Right hindlimb (tissue), 1 donor: ENCODE measurements at regions not wholly inside any gene's neighbourhood (a gene's known extent, or its start where the extent isn't known, plus 50 kb on each side); places are given as distances from the start of the nearest gene placed in this dataset.
"Not testable (repeated sequence)": the region's sequence is repeated elsewhere in the genome, so short reads cannot be mapped to it uniquely, and the experiment has no call there.

ENCODE experiments used
- DNase-seq: peaks from one replicate; pipeline ENCODE4 v3.0.0-alpha.2; 2018

DNA sequence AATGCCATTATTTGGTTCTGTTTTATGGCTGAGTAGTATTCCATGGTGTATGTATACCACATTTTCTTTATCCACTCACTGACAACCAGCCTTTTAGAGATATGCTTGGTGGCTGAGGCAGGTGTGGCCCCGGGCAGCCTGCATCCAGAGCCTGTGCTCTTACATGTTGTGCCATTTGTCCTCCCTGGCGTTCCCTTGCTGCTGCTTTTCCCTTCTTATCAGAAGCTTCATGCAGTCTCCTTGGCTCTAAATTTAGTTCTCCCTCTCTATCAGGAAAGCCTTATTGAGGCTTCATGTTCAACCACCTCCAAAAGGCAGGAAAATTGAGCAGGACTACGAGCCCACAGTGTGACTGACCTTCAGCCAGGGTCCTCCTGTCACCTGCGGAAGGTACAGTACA, 131.7 kb upstream of the ITGA6 start:
- DNase-seq = no peak

DNA sequence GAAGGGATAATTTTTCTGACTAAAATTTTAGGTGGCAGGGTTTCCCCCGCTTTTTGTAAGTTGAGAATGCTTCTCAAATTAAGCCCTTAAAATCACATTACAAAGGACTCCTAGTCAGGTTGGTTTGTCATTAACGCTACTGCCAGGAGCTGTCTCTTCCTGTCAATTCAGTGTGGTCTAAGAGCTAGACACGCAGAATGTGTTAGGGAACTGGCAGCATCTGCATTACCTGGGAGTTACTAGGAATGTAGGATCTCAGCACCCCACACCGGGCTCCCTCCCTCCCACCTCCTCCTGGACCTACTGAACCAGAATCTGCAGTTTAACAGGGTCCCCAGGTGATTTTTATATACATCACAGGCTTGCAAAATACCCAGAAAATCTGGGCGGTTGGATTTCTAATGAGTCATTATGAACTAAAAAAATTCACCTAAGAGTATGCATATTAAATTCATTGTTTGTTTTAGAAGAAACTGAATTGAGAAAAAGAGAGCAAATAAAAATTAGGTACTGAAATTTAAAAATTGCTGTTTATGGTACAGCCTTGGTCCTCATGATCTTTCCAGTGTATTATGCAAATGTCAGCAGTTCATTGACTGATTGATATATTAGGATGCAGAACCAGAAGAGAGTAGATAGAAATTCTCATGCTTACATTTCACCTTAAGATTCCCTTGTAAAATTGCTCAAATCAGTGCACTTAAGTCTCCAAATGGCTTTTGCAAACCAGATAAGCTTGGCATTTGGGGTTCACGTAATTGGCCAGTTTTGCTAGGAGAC, 130.9 kb upstream of the ITGA6 start:
- DNase-seq = no peak

DNA sequence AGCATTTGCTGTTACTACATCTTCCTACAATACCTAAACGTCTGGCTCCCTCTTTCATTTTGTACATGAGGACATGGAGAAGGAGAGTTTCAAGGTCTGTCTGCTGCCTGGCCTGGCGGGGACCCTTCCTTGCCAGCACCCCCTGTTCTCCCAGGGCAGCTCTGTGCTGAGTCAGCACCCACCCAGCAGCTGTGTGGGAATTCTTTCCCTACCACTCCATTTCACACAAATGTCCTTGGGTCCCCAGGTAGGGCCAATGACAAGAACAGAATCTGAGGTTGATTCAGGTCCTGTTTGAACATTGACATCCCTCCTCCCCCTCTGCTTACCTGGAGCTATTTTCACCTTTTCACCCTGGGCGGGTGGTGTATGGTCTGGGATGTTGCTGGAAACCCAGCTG, 129.9 kb upstream of the ITGA6 start:
- no peak for DNase-seq

DNA sequence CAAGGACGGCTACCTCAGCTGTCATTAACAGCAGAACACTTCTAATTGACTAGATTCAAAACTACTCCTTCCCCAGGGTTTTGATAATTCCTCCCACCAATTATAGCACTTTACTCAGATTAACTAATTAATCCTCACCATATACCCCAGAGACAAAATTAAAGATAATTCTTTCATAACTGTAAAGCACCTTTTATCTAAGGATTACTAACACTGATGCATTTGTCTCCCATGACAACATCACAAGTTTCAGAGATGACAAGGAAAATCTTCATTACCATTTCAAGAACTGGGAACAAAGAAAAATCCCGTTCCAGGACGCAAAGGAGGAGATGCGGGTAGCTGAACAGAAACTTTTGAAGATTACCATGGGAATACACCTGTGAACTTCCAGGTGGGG, 129.4 kb upstream of the ITGA6 start:
- DNase-seq = no peak

DNA sequence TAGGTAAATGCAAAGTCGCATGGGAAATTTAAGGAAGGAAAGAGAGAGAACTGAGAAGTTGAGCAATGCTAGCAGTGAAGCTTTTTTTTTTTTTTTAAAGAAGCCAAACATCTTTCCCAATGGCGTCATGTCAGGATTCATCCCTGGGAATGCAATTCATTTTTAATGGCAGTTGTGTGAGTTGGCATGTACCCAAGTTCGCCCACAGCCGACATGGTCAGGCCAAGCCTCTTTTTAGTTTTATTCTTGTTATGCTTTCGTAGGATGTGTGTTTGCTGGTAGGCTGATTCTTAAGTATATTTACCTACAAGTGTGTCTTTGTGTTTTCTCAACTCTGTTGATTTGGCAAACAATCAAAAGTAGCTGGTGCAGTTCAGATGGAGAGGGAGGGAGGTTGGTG, 127.6 kb upstream of the ITGA6 start:
- peak; percentile 60 for DNase-seq

DNA sequence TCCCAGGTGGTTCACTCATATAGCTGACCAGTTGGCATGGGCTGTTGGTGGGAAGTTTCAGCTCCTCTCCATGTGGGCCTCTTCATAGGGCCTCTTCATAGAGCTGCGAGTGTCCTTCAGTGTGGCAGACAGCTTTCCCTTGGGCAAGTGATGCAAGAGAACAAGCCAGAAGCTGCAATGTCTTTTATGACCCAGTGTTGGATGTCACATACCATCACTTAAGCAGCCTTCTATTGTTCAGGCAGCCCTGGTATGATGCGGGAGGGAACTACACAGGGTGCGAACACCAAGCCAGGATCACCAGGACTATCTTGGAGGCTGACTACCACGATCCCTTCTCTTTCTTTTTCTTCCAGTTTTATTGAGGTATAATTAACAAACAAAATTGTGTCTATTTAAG, 126.5 kb upstream of the ITGA6 start:
- DNase-seq = no peak

DNA sequence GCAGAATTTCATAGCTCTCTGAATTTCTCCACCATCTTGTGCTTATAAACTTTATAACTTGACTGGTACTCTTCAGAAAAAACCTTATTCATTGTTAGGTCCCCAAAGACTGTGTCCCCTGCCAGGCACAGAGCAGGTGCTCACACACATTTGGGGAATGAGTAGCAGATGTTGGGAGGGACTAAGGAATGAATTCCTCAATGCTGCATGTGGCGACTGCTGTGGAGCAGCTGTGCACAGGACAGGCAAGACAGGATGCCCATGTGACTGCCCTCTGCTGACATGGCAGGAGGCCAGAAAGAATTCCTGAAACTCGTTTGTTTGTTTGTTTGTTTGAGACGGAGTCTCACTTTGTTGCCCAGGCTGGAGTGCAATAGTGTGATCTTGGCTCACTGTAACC, 122.3 kb upstream of the ITGA6 start:
- DNase-seq = peak; percentile 44

DNA sequence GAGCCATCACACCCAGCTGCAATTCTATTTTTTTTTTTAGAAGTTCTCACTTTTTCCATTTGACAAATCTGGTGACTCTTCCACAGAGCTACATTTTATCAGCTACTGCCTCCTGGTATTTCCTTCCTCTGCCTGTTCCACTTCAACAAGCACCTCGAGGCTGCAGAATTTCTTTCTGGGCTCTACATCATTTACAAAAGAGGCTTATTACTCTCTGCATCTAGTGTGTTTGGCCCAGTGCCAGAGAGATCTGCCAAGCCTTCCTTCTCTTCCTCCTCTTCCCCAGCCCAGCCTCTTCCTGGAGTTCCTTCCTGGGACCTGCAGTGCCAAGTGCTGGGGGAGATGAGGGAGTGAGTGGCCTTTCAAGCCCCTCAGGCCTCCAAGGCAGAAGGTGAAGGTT, 119.6 kb upstream of the ITGA6 start:
- DNase-seq = no peak

DNA sequence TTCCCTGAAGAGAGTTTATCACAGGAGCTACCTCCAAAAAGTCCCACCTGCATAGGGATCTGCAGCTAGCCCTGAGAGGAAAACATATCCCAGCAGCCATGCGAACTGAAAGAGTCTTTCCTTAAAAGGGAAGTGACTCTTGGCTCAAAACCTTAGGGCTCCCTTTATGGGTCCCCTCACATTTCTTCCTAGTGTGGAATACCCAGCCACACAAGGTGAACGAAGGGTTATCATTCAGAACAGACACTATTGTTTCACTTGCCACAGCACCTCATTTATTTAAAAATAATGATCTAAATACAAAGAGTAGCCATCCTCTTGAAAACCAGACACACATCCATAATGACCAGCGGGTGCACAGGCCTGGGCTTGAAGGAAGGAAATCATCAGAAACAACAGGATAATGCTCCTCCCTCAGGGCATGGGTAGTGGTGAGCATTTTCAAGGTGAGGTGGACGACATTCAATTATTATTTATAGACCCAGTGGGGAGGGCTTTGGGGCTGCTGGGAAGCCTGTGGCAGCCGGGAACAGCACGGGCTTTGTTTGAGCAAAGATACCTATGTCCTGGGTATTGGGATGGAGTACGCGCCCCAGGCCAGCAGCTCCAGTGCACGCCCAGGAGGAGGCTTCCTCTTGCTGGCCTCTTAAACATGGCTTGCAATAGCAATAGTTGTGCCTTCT, 119.0 kb upstream of the ITGA6 start:
- DNase-seq = no peak

DNA sequence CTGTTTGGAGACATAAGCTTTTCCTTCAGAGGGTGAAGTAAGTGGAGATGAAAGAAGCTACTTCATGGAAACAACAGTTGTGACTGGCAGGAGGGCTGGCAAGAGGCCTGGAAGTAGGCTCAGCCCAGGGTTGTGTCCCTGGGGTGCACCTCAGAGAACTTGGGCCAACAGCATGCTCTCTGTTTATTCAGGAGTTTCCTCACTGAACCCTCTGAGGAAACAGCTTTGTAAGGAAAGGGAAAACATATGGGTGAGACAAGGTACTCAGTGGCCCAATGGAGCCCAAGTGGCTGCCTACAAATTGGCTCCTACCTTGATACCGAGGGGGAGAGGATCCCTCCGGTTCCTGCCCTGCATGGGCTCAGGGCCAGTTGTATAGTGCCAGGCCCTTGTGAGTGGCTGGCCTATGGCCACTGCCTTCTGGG, 115.5 kb upstream of the ITGA6 start:
- DNase-seq = peak; percentile 51

DNA sequence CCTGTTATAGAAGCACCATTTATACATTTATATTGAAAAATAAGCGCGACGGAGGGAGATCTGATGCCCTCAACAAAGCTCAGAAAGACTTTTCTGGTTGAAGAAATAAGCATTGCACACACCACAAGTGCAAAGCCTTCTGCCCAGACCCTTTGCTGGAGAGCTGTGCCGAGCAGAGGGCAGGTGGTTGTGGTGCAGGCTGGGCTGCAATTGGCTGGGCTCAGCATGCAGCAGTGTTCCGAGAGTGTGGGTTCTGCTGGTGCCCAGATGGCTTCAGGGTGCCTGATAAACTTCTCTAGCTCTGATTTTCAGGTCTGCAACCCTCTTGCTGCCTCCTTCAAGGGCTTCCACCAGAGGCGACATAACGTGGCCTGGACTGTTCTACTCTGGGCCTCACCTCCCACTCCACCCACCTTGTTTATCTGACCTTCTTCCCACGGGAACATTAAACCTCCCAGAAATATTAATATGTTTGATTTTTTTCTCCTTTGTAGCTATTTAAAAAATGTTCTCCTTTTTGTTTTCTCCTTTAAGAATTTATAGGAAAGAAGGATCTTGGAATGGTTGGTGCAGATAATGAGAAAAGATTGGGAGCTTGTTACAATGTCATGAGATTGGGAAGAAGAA, 113.6 kb upstream of the ITGA6 start:
- DNase-seq = no peak

DNA sequence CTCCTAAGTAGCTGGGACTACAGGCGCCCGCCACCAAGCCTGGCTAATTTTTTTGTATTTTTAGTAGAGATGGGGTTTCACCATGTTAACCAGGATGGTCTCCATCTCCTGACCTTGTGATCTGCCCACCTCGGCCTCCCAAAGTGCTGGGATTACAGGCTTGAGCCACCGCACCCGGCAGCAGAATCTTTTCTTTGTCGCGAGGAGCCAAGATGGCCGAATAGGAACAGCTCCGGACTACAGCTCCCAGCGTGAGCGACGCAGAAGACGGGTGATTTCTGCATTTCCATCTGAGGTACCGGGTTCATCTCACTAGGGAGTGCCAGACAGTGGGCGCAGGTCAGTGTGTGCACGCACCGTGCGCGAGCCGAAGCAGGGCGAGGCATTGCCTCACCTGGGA, 112.3 kb upstream of the ITGA6 start:
- DNase-seq = not testable (repeated sequence)

DNA sequence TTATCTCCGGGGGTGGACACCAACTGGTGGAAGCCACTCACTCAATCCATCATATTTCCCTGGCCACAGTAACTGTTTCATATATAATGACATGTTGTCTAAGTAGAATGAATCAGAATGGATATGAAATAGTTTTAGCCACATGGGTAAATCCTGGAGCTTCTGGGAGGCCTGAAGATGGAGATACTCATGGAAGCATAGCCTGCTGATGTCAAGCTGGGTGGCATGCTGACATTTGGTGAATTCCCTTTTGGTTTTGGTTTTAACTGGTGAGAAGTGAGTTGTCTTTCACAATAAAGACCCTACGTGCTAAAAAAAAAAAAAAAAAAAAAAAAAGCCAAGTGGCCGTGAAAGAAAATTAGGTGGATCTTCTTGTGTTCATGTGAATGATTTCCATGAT, 105.3 kb upstream of the ITGA6 start:
- DNase-seq = no peak

DNA sequence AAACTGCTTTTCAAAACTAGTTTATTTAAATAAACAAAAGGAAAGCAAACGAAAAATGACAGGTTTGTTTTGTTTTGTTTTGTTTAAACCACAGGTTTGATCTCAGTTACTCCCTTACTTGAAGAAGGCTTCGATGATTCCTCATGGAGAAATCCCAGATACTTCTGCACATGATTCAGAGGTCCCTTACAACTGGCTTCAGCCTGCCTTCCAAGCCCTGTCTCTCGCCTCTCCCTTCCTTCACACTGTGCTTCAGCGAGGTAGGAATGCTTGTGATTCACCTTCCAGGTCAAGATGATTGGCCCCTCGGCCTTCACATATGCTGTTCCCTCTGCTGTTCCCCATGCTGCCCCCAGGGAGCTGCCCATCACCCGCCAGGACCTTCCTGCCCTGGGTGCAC, 104.1 kb upstream of the ITGA6 start:
- DNase-seq = no peak

DNA sequence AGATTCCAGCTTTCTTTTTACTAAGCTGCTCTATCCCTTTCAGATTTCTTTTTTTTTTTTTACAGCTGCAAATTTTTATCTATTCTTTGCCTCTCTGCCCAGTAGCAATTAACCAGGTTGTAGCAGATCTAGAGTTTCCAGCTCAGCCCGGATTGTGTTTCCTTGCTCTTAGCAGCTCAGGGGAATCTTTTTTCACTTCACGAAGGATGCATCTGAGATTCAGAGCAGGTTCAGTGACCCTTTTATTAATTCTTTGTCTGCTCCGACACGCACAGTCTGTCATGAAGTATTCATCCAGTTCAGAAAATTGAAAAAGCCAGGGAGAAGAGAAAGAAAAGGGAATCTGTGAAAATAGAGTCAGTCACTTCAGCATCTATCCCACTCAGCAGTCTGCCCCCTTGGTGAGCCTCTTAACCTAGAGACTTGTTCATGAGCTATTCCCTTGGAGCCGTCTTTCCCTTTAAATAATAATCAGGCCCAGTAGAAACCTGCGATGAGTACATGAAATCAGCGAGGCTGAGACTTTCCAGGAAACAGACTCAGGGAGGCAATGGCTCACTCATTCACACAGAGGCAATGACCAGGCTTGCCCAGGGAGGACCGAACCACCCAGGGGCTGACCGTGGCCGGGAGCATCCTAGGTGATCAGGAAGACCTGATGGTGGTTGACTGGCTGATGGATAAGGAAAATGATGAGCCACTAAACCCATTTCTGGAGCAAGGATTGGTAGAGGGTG, 103.4 kb upstream of the ITGA6 start:
- DNase-seq = no peak

DNA sequence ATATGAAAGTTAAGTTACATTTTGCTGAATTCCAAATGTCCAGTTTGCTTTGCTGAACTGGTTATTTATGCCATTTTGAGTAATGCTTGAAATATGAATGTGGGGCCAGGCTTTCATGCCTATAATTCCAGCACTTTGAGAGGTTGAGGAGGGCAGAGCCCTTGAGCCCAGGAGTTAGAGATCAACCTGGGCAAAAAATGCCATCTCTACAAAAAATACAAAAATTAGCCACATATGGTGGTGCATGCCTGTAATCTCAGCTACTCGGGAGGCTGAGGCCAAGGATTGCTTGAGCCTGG, 101.2 kb upstream of the ITGA6 start:
- no peak for DNase-seq

DNA sequence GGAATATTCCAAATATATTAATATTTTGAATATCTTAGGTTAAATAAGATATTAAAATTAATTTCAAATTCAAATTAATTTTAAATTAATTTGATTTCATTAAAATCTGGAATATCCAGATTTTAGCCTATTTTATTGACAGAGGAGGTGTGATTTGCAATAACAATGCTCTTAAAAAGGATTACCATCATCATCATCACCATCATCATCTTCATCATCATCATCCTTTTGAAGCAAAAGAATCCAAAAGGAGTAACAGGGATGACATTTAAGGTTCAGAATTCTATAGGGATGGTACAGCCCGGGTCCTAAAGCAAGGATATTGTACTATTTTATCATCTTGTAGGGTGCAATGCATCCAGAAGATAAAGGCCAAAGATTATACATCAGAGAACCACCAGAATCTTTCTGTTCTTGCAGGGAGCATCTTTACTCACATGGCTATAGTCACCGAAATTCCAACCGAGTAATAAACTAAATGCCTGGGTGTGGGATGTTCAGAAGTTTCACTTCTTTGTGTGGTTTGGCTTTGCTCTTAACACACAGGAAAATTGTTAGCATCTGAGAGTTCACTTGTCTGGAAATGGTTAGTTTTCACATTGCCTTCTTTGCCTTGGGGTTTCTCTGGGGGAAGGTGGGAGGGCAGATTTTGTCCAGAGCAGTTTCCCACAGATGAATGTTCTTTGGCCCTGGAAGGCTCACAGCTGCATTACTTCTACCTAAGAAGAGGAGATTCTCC, 99.1 kb upstream of the ITGA6 start:
- DNase-seq = no peak

DNA sequence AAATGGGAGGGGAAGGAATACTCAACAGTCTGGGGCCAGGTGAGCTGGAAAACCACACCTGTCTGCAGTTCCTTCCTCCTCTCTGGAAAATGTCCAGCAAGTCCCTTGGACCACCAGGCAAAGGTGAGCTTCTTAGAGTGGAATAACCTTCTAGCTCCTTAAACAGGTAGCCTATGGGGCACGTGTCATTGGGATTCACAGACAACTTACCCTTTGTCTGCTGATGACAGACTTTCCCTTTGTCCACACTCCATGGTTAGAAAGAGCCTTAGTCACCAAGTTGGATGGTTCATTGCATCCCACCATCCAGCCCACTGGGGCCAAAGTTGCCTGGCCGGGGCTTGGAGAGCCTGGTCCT, 98.0 kb upstream of the ITGA6 start:
- no peak for DNase-seq

DNA sequence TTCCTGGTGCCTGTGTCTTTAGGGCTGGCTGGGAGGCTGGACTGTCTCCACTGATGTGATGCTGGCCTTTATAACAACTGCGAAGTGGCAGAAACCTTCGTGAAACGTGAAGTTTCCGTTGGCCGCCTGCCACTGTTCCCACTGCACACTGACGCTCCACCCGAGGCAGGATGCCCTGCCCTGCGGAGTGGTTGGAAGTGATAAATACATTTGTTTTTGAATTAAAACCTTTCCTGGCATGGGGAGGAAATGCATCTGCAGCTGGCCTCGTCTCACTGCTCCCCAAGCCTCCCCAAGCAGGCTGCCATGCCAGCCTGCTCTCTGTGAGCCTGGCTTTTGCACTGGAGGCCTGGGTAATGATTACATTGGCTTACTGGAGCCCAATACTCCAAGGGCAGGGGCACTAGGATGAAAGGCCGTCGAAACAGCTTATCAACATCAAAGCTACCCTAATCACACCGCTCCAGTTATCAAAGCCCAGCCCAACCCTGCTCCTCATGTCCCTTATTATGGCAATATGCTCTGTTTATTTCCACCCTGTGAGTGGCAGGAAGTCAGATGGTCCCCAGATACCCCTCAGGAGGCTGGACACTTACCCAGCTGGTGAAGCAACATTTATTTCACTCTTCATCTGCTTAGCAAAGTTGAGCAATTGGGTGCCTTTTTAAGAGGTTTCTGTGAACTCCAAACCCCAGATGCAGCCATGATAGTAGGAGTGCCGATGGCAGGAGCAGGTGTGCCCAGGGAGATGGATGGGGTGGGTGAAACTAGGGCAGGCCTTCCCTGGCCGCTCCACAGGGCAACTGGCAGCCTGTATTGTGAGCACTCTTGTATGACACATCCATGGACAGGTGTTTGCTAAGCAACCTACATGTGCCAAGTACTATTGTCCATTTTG, 97.4 kb upstream of the ITGA6 start:
- DNase-seq = peak; percentile 66

DNA sequence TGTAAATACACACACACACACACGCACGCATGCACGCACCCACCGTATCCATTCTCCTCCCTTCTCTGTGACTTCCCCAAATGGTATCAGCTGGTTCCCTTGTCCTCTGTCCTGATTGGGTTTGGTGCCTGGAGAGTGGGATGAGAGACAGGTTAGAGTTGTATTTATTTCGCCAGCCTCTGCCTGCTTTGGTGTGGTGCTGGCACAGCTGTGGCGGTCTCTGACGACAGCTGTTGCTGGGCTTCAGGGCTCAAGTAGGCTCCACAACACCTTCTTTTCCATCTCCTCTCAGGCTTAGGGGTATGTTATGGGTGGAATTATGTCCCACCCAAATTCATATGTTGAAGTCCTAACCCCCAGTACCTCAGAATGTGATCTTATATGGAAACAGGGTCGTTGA, 94.9 kb upstream of the ITGA6 start:
- no peak for DNase-seq

DNA sequence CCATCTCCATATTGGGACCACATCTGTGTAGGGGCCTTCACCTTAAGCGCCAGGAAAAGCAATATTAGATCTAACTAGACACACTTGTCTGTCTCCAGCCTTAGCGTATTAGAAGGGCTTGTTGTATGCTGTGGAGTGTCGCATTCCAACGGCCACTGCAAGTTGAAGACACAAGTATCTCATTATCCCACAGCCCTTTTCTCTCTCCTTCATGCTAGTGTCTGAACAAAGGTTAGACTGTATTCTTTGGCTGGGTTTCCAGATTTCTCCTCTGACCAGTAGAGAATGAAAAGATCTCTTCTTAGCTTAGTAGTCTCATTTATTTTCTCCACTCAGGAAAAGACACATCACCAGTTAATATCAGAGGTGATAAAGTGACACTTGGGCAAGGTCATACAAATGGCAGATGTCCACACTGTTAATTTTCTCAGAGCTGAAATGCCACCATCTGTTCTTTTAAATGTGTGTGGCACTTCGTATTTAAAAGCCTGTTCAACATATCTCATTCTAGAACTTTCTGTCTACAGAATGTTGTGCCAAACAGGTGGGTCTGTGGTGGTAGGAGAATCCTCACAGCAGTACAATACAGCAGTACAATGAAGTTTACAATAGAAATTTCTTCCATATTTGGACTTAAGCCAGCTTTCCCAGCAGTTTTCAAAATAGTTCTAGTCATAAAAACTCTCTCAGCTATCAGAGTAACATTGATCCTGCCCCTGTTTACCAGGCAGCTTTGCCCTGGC, 94.0 kb upstream of the ITGA6 start:
- no peak for DNase-seq
